HEK293T (cell line): ENCODE measurements at regions not wholly inside any gene's neighbourhood (a gene's known extent, or its start where the extent isn't known, plus 50 kb on each side); places are given as distances from the start of the nearest gene placed in this dataset.

ENCODE experiments used
- ARNT ChIP-seq: fragments of 450-650 bp; IDR thresholded peaks from 2 replicates; pipeline ENCODE4 v1.6.1; 2017; ENCODE audit warnings: mild to moderate bottlenecking
- BHLHE40 ChIP-seq: fragments of 450-650 bp; IDR thresholded peaks from 2 replicates; pipeline ENCODE4 v1.6.1; 2016; ENCODE audit warnings: mild to moderate bottlenecking, moderate library complexity, borderline replicate concordance
- FOXM1 ChIP-seq: fragments of 450-650 bp; IDR thresholded peaks from 2 replicates; pipeline ENCODE4 v1.6.1; 2017; ENCODE audit warnings: mild to moderate bottlenecking, borderline replicate concordance
- PKNOX1 ChIP-seq: fragments of 450-650 bp; IDR thresholded peaks from 2 replicates; pipeline ENCODE4 v1.6.1; 2016

DNA sequence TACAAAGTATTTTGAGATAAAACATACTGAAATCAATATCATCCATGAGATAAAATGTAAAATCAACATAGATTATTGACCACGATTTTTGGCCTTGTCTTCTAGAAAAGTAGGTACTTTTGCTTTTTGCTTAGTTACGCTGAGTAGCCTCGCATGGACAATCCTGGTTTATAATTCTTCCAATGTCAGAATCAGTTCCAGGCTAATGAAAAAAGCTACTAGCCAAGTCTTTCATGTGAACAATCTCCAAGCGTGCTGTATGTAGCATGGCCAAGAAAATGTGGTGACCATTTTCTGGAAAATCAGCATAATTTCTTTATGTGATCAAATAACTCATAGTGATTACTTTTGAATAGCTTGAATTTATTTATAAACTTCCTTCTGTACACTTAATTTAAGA is 145.8 kb downstream of the NTMT2 start:
- TF ChIP-seq BHLHE40 (no peak), PKNOX1 (no peak), FOXM1 (no peak), ARNT (no peak)
